Skeletal muscle satellite cell (primary cell): ENCODE measurements at regions not wholly inside any gene's neighbourhood (a gene's known extent, or its start where the extent isn't known, plus 50 kb on each side); places are given as distances from the start of the nearest gene placed in this dataset.

Source experiments
- H3K27me3 ChIP-seq: 2 replicates; pipeline ENCODE4 v1.7.0; 2013; ENCODE audit warnings: low read length; ENCODE audit not compliant: control insufficient read depth, insufficient read depth
- H3K36me3 ChIP-seq: 2 replicates; pipeline ENCODE4 v1.7.0; 2013; ENCODE audit warnings: mild to moderate bottlenecking, control low read depth, low read length; ENCODE audit not compliant: insufficient read depth
- H3K4me1 ChIP-seq: 2 replicates; pipeline ENCODE4 v1.7.0; 2013; ENCODE audit warnings: low read length; ENCODE audit not compliant: control insufficient read depth, insufficient read depth
- H3K4me2 ChIP-seq: 2 replicates; pipeline ENCODE4 v1.7.0; 2013; ENCODE audit warnings: mild to moderate bottlenecking, low read length
- H3K4me3 ChIP-seq: 2 replicates; pipeline ENCODE4 v1.7.0; 2013; ENCODE audit warnings: low read length
- H3K9ac ChIP-seq: 2 replicates; pipeline ENCODE4 v1.7.0; 2013; ENCODE audit warnings: mild to moderate bottlenecking, low read depth, low read length, moderate library complexity
- H3K9me3 ChIP-seq: replicated peaks from 2 replicates; pipeline ENCODE4 v1.7.0; 2013; ENCODE audit warnings: mild to moderate bottlenecking, control low read depth, low read length

DNA sequence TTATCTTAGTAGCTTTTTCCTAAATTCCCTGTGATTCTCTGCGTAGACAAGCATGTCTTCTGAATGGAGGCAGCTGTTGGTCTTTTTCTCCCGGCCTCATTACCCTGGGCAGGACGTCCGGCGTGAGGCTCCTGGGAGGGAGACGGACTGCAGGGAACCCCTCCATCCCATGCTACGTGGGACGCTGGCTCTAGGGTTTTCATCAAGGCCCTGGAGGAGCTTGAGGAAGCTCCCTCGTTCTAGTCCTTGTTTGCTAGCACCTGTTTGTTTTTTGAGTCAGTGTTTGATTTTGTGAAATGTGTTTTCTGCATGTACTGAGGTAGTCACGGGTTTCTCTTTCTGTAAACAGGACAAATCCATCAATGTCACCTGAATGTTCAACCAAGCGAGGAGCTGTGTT, 99.3 kb upstream of the TMEM18 start:
- Histone ChIP-seq H3K4me3 (no peak overlapping the region), H3K4me1 (no peaks in the 10 kb centered on the region), H3K36me3 (no peaks in the 10 kb centered on the region), H3K9ac (no peak overlapping the region), H3K9me3 (peaks cover 4% of the 10 kb centered on the region), H3K27me3 (no peaks in the 10 kb centered on the region), H3K4me2 (no peak overlapping the region)

DNA sequence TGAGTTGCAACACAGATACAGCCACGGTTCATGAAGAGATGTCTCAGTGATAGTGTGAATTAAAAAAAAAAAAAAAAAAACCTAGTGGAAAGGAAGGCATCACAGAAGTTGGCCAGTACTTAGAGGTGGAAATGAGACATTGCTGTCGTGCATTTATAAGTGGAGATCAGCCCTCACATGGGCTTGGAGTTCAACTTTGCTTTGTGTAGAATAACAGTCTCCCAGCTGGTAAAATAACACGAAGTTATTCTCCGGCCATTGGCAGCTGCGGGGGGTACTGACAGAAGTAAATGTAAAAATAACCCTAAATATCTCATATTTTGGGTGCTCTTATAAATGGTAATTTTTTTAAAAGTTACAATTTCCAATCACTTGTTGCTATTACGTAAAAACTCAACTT, 98.8 kb upstream of the TMEM18 start:
- no peaks in the 10 kb centered on the region for H3K27me3 ChIP-seq
- H3K36me3 ChIP-seq: no peaks in the 10 kb centered on the region
- H3K9ac ChIP-seq: no peak overlapping the region
- H3K9me3 ChIP-seq: peaks cover 4% of the 10 kb centered on the region
- H3K4me2 ChIP-seq: no peak overlapping the region
- H3K4me3 ChIP-seq: no peak overlapping the region
- no peaks in the 10 kb centered on the region for H3K4me1 ChIP-seq

DNA sequence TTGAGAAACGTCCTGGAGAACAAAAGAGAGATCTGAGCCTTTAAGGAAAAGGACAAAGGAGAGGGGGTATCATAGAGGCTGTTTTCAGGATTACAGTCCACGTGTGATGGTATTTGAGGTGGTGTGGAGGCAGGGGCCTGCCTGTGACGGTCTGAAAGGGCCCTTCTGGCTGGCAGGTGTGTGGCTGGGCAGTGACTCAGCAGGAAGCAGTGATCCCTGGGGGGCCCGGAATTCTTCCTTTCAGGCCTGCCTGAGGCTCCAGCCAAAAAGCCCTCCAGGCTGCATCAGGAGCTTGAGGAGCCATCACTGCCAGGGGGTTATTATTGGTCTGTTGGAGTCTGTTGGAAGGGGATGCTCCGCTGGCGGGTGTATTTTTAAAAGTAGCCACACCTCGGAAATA, 97.2 kb upstream of the TMEM18 start:
- H3K4me2 ChIP-seq: no peak overlapping the region
- H3K27me3 ChIP-seq: no peaks in the 10 kb centered on the region
- H3K9ac ChIP-seq: no peak overlapping the region
- H3K9me3 ChIP-seq: peaks cover 8% of the 10 kb centered on the region
- no peaks in the 10 kb centered on the region for H3K4me1 ChIP-seq
- H3K36me3 ChIP-seq: no peaks in the 10 kb centered on the region
- no peak overlapping the region for H3K4me3 ChIP-seq

DNA sequence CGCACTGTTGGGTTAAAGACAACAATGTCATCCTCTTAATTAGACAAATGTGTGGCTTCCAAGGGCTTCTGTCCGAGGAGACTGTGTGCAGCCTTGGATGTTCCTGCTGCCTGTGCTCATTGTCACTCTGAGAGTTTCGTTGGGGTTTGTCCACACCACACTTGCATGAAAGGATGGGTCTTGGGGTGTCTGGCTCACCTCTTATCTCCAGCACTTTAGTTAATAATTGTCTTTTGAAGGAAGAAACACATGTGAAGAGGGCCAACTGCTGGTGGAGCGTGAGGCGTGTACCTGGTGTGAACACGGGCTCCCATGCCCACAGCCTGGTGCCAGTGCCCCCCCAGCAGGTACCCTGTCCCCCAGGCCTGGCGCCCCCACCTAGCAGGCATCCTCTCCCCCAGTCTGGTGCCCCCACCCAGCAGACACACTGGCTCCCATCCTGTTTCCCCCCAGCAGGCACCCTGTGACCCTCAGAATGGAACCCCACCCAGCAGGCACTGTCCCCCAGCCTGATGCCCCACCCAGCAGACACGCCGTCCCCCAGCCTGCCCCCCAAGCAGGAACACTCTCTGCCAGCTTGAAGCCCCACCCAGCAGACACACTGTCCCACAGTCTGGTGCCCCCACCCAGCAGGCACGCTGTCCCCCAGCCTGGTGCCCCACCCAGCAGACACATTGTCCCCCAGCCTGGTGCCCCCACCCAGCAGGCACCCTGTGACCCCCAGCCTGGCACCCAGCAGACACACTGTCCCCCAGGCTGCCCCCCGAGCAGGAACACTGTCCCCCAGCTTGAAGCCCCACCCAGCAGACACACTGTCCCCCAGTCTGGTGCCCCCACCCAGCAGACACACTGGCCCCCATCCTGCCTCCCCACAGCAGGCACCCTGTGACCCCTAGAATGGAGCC, 96.3 kb upstream of the TMEM18 start:
- Histone ChIP-seq H3K9ac (no peak overlapping the region), H3K4me3 (no peak overlapping the region), H3K27me3 (no peaks in the 10 kb centered on the region), H3K4me1 (no peaks in the 10 kb centered on the region), H3K4me2 (no peak overlapping the region), H3K36me3 (no peaks in the 10 kb centered on the region), H3K9me3 (peaks cover 8% of the 10 kb centered on the region)

DNA sequence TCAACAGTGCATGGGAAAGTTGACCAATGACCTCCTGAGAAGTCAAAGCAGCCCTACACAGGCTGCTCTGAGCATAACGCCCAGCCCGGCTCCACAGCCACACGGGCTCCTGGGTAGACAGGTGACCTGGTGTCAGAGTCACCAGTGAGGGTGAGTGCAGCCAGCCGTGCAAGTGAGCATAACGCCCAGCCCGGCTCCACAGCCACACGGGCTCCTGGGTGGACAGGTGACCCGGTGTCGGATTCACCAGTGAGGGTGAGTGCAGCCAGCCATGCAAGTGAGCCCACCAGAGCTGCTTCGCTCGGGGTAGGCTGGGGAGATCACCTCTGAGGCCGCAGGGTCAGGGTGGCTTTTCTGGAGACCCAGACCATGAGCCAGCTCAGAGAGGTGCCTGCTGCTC, 94.3 kb upstream of the TMEM18 start:
- H3K4me3 ChIP-seq: no peak overlapping the region
- no peaks in the 10 kb centered on the region for H3K27me3 ChIP-seq
- H3K4me1 ChIP-seq: no peaks in the 10 kb centered on the region
- H3K9me3 ChIP-seq: peaks cover 8% of the 10 kb centered on the region
- H3K4me2 ChIP-seq: no peak overlapping the region
- no peaks in the 10 kb centered on the region for H3K36me3 ChIP-seq
- no peak overlapping the region for H3K9ac ChIP-seq

DNA sequence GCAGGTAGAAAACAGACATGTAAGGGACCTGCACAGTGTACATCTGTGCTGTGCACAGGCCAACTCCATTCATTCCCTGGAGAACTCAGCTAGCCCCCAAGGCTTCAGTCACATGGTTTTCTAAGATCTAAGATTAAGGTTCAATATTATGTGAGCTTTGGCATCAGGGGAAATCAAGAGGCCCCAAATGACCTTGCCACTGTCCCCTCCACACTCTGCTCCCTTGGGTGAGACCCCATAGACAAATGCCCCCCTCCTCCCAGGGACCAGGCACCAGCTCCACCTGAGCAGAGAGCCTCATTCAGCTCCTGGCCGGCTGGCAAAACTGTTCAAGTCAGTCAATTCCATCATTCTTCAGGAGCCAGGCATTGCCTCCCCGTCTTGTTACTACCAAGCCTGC, 93.6 kb upstream of the TMEM18 start:
- Histone ChIP-seq H3K4me1 (no peaks in the 10 kb centered on the region), H3K9me3 (peaks cover 8% of the 10 kb centered on the region), H3K36me3 (no peaks in the 10 kb centered on the region), H3K27me3 (no peaks in the 10 kb centered on the region), H3K9ac (no peak overlapping the region), H3K4me2 (no peak overlapping the region), H3K4me3 (no peak overlapping the region)

DNA sequence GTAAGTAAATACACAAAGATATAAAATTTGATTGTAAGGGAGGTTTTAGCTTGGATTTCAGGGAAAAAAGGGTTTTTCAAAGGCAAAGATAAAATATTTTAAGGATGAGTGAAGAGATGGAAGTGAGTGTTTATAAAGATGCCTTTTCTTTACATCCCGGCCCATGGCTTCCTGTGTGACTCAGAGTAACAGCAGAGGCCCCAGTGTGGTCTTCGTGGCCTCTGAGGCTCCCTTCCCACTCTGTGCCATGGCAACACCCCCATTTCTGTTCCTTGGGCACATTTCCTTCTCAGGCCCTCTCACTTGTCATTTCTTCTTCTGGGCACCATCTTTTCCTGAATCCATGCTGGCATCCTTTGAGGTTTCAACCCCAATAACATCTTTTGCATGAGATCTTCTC, 92.6 kb upstream of the TMEM18 start:
- no peak overlapping the region for H3K9ac ChIP-seq
- peaks cover 8% of the 10 kb centered on the region for H3K9me3 ChIP-seq
- no peaks in the 10 kb centered on the region for H3K4me1 ChIP-seq
- H3K4me3 ChIP-seq: no peak overlapping the region
- H3K4me2 ChIP-seq: no peak overlapping the region
- no peaks in the 10 kb centered on the region for H3K36me3 ChIP-seq
- no peaks in the 10 kb centered on the region for H3K27me3 ChIP-seq

DNA sequence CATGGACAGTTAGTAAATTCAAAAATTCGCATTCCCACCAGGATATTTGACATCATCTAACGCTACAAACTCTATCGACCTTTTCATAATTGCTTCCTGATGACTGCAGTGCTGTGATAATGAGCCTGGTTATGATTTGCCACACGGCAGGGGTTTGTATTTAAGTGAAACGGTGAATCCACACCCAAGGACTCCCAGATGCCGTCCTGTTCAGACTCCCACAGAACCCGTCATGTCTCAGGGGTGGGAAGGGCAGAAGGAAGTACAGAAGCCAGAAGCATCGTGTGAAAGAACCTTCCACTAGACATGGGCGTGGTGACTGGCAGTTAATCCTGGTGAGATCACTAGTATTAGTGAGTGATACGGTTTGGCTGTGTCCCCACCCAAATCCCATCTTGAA, 91.2 kb upstream of the TMEM18 start:
- no peak overlapping the region for H3K4me2 ChIP-seq
- H3K4me1 ChIP-seq: no peaks in the 10 kb centered on the region
- H3K9ac ChIP-seq: no peak overlapping the region
- no peaks in the 10 kb centered on the region for H3K36me3 ChIP-seq
- no peaks in the 10 kb centered on the region for H3K27me3 ChIP-seq
- no peak overlapping the region for H3K4me3 ChIP-seq
- H3K9me3 ChIP-seq: peaks cover 8% of the 10 kb centered on the region

DNA sequence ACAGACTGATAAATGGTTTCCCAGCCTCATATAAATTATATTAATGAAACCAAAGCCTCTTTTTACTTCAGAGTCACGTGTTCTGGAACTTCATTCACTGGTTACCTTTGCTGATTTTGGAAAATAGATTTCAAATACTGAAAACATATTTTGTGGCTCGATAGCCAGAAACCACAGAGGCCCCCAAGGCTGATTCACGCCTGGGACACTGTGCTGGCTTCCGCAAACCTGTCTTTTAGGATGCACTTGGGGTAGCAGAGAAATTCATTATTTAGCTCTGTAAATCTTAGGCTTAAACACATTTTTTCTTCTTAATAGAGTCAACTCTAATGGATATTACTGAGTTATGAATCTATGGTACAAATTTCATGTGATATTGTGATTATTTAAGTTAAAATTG, 90.7 kb upstream of the TMEM18 start:
- H3K9me3 ChIP-seq: peaks cover 5% of the 10 kb centered on the region
- no peak overlapping the region for H3K9ac ChIP-seq
- no peaks in the 10 kb centered on the region for H3K4me1 ChIP-seq
- H3K27me3 ChIP-seq: no peaks in the 10 kb centered on the region
- H3K4me2 ChIP-seq: no peak overlapping the region
- H3K36me3 ChIP-seq: no peaks in the 10 kb centered on the region
- no peak overlapping the region for H3K4me3 ChIP-seq

DNA sequence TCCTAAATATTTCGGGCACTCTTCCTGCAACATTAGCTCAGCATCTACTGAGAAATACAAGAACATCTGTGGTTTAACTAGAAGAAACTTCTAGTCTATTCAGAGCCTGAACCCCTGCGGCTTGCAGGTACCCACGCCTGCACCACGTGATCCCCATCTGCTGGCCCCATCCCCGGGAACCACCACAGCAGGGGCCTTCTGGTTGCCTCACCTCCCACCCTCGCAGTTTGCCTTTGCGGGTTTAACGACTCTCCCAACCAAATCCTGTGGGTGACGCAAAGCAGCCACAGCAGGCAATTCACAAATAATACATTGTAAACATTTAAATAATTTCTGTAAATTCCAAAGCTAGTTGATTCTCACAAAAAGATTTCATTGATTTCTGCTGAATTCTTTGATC, 90.2 kb upstream of the TMEM18 start:
- Histone ChIP-seq H3K4me2 (no peak overlapping the region), H3K9me3 (peaks cover 4% of the 10 kb centered on the region), H3K4me3 (no peak overlapping the region), H3K27me3 (no peaks in the 10 kb centered on the region), H3K36me3 (no peaks in the 10 kb centered on the region), H3K9ac (no peak overlapping the region), H3K4me1 (no peaks in the 10 kb centered on the region)

DNA sequence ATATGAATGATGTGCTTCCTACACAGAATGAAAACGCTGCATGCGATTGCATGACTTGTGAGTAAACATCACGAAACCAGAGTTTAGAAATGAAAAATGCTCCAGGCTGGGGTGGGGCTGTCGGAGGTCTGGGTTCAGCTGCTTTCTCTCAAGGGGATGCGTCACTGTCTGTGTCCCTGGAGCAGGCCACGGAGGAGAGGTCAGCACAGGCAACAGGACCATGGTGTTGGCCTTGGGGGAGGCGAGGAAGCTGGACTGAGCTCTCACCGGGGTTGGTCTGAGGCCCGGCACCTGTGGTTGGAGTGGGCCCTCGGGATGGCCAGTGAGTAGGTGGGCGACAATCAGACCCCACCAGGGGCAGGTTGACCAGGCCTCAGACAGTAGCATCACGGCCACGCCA, 89.0 kb upstream of the TMEM18 start:
- no peak overlapping the region for H3K9ac ChIP-seq
- H3K27me3 ChIP-seq: no peaks in the 10 kb centered on the region
- no peaks in the 10 kb centered on the region for H3K36me3 ChIP-seq
- H3K9me3 ChIP-seq: peaks cover 4% of the 10 kb centered on the region
- no peak overlapping the region for H3K4me2 ChIP-seq
- no peak overlapping the region for H3K4me3 ChIP-seq
- no peaks in the 10 kb centered on the region for H3K4me1 ChIP-seq

DNA sequence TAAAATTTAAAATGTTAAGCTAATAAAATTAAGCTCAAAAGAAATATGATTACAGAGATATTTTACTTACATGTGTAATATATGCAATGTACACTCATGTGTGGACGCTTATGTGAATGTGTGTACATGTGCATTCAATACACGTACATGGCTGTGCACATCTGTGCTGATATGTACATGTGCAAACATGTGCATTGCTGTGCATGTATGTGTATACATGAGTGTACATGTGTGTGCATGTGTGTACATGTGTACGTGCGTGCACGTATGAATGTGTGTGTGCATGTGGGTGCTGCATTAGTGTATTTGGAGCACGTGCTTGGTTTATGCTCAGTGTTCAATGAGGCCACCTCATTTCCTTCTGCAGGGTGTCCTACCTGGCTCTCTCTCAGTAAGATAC, 88.2 kb upstream of the TMEM18 start:
- H3K4me1 ChIP-seq: no peaks in the 10 kb centered on the region
- no peak overlapping the region for H3K4me2 ChIP-seq
- no peaks in the 10 kb centered on the region for H3K27me3 ChIP-seq
- H3K4me3 ChIP-seq: no peak overlapping the region
- H3K36me3 ChIP-seq: no peaks in the 10 kb centered on the region
- no peak overlapping the region for H3K9ac ChIP-seq
- peaks cover 2% of the 10 kb centered on the region for H3K9me3 ChIP-seq
